Gastrocnemius medialis (tissue), 4 donors: ENCODE measurements at regions not wholly inside any gene's neighbourhood (a gene's known extent, or its start where the extent isn't known, plus 50 kb on each side); places are given as distances from the start of the nearest gene placed in this dataset.

Source experiments
- ATAC-seq, 2 donors: fragments of 150-250 bp; one replicate each; pipeline ENCODE4 v1.9.1; 2016
- DNase-seq, 2 donors: peaks; one replicate each; pipeline ENCODE4 v3.0.0-alpha.2; 2019
- H3K27ac ChIP-seq, 4 donors: fragments of 200-600 bp; sonication (generic); 1 replicate in 1 of 4; 2 replicates in 3 of 4; pipeline ENCODE4 v1.5.1; 2016 to 2018; ENCODE audit warnings: mild to moderate bottlenecking in 2 of 4, moderate library complexity in 1 of 4
- H3K27me3 ChIP-seq, 3 donors: fragments of 200-600 bp; sonication (generic) in 2 of 3; 1 replicate in 1 of 3; 2 replicates in 2 of 3; pipeline versions ENCODE4 v1.5.1 to v1.6.0; 2016 to 2019; ENCODE audit warnings: mild to moderate bottlenecking in 1 of 3, moderate library complexity in 1 of 3
- H3K36me3 ChIP-seq, 2 donors: fragments of 200-600 bp; sonication (generic) in 1 of 2; one replicate each; pipeline ENCODE4 v1.5.1; 2017 to 2018
- H3K4me1 ChIP-seq, 2 donors: fragments of 200-600 bp; sonication (generic) in 1 of 2; one replicate each; pipeline ENCODE4 v1.5.1; 2016 to 2017; ENCODE audit warnings: mild to moderate bottlenecking in 2 of 2
- H3K4me3 ChIP-seq, 4 donors: fragments of 200-600 bp; sonication (generic) in 3 of 4; 1 replicate in 1 of 4; 2 replicates in 3 of 4; pipeline ENCODE4 v1.5.1; 2016 to 2019; ENCODE audit warnings: mild to moderate bottlenecking in 2 of 4
- H3K9me3 ChIP-seq, 3 donors: fragments of 200-600 bp; sonication (generic) in 2 of 3; 1 replicate in 1 of 3; 2 replicates in 2 of 3; pipeline ENCODE4 v1.5.1; 2016 to 2019
- CTCF ChIP-seq, 5 experiments: fragments of 450-650 bp in 3 of 5; fragments of 200-600 bp in 2 of 5; sonication (generic) in 2 of 5; IDR thresholded peaks in 4 of 5; conservative IDR thresholded peaks in 1 of 5; 1 replicate in 4 of 5; 2 replicates in 1 of 5; pipeline ENCODE4 v1.5.1; 2016 to 2019; ENCODE audit warnings: antibody characterized with exemption in 5 of 5, mild to moderate bottlenecking in 3 of 5, moderate library complexity in 3 of 5
- POLR2A ChIP-seq, 2 donors: fragments of 450-650 bp; IDR thresholded peaks; one replicate each; pipeline ENCODE4 v1.6.1; 2017; ENCODE audit warnings: antibody characterized with exemption in 2 of 2, mild to moderate bottlenecking in 2 of 2, moderate library complexity in 2 of 2
- in situ Hi-C, 4 donors: fragments of 200-750 bp; cut with MboI; loops; one replicate each; pipeline versions ENCODE4 v1.15.0 to v1.8.0; 2017; ENCODE audit warnings: low sequenced_read_pairs in 4 of 4
- intact Hi-C: fragments of 100-400 bp; cut with DNase I; formaldehyde crosslinking; loops from one replicate; pipeline ENCODE4 v1.15.1; 2023; ENCODE audit warnings: low total_unique reads

GRCh38 chrX:39311646-39312045 lies 510.4 kb downstream of the MID1IP1 start:
- H3K27ac ChIP-seq = no peak overlapping the region
- no peaks in the 10 kb centered on the region for H3K9me3 ChIP-seq
- H3K4me3 ChIP-seq = no peak overlapping the region
- H3K36me3 ChIP-seq = no peaks in the 10 kb centered on the region
- in situ Hi-C loops = no loop called here
- TF ChIP-seq CTCF (IDR thresholded peaks at IDR 0.05 in 4 of 5, conservative IDR thresholded peaks at IDR 0.05 in 1 of 5) (no peak), POLR2A (IDR thresholded peaks at IDR 0.05) (no peak)
- ATAC-seq (no peak), DNase-seq (no peak)
- no peaks in the 10 kb centered on the region for H3K27me3 ChIP-seq
- intact Hi-C loops = no loop called here
- H3K4me1 ChIP-seq = no peaks in the 10 kb centered on the region

GRCh38 chrX:39313146-39313545 lies 511.9 kb downstream of the MID1IP1 start:
- H3K36me3 ChIP-seq = no peaks in the 10 kb centered on the region
- in situ Hi-C loops = no loop called here
- H3K9me3 ChIP-seq = no peaks in the 10 kb centered on the region
- H3K4me1 ChIP-seq = no peaks in the 10 kb centered on the region
- ATAC-seq (no peak), DNase-seq (no peak)
- intact Hi-C loops = no loop called here
- H3K27me3 ChIP-seq = no peaks in the 10 kb centered on the region
- no peak overlapping the region for H3K27ac ChIP-seq
- no peak overlapping the region for H3K4me3 ChIP-seq
- TF ChIP-seq CTCF (IDR thresholded peaks at IDR 0.05 in 4 of 5, conservative IDR thresholded peaks at IDR 0.05 in 1 of 5) (no peak), POLR2A (IDR thresholded peaks at IDR 0.05) (no peak)

- Histone ChIP-seq H3K9me3 (no peaks in the 10 kb centered on the region), H3K4me1 (no peaks in the 10 kb centered on the region), H3K27me3 (peaks cover 0 to 2% (median 0%) of the 10 kb centered on the region in 3 donors), H3K36me3 (no peaks in the 10 kb centered on the region), H3K4me3 (no peak overlapping the region), H3K27ac (no peak overlapping the region)
- in situ Hi-C loops (no loop called here), intact Hi-C loops (no loop called here)
- DNase-seq (peak; percentile 18 to 24), ATAC-seq (peak; percentile 30 to 39)
- TF ChIP-seq POLR2A (IDR thresholded peaks at IDR 0.05) (no peak), CTCF (IDR thresholded peaks at IDR 0.05 in 4 of 5, conservative IDR thresholded peaks at IDR 0.05 in 1 of 5) (no peak)
These were observed 517.5 kb downstream of the MID1IP1 start for GRCh38 chrX:39318506-39319343.

GRCh38 chrX:39320165-39320564 lies 518.9 kb downstream of the MID1IP1 start:
- DNase-seq = no peak
- no peak for TF ChIP-seq CTCF (IDR thresholded peaks at IDR 0.05 in 4 of 5, conservative IDR thresholded peaks at IDR 0.05 in 1 of 5)
- TF ChIP-seq POLR2A (IDR thresholded peaks at IDR 0.05) = no peak
- Histone ChIP-seq H3K4me3 (no peak overlapping the region), H3K27me3 (peaks cover 0 to 2% (median 0%) of the 10 kb centered on the region in 3 donors), H3K9me3 (no peaks in the 10 kb centered on the region), H3K36me3 (no peaks in the 10 kb centered on the region), H3K4me1 (no peaks in the 10 kb centered on the region), H3K27ac (no peak overlapping the region)
- no peak for ATAC-seq
- intact Hi-C loops = no loop called here
- in situ Hi-C loops = no loop called here
